GM19455 (cell line): ENCODE measurements at regions not wholly inside any gene's neighbourhood (a gene's known extent, or its start where the extent isn't known, plus 50 kb on each side); places are given as distances from the start of the nearest gene placed in this dataset.
"Not testable (repeated sequence)": the region's sequence is repeated elsewhere in the genome, so short reads cannot be mapped to it uniquely, and the experiment has no call there.

Experiments used
- ATAC-seq: cut with Tn5 transposase; IDR thresholded peaks from one replicate; pipeline ENCODE4 v1.9.1; 2021; ENCODE audit not compliant: unreplicated experiment

DNA sequence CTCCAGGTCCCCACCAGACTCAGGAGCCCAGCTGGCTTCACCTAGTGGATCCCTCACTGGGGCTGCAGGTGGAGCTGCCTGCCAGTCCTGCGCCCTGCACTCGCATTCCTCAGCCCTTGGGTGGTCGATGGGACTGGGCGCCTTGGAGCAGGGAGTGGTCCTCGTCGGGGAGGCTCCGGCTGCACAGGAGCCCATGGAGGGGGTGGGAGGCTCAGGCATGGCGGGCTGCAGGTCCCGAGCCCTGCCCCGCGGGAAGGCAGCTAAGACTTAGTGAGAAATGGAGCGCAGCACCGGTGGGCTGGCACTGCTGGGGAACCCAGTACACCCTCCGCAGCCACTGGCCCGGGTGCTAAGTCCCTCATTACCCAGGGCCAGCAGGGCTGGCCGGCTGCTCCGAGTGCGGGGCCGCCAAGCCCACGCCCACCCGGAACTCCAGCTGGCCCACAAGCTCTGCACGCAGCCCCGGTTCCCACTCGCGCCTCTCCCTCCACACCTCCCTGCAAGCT lies 203.4 kb downstream of the DSC3 start:
- not testable (repeated sequence) for ATAC-seq

DNA sequence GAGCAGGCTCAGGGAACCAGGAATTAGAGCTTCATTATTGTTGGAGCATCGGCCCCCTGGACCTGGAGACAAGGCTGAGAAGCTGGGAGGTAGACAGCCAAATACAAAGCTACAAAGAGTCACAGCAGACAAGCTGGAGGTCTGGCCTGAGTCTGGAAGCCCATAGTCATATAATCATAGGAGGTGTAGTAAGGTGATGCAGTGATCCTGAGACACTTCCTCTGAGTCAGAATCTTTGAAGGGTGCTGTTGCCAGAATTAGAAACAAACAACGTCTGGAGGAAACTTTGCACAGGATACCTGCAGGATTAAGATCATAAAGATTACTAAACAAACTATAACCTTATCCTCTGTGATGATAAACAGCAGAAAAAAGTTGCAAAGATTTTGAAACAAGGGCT lies 213.8 kb downstream of the DSC3 start:
- ATAC-seq = no peak

DNA sequence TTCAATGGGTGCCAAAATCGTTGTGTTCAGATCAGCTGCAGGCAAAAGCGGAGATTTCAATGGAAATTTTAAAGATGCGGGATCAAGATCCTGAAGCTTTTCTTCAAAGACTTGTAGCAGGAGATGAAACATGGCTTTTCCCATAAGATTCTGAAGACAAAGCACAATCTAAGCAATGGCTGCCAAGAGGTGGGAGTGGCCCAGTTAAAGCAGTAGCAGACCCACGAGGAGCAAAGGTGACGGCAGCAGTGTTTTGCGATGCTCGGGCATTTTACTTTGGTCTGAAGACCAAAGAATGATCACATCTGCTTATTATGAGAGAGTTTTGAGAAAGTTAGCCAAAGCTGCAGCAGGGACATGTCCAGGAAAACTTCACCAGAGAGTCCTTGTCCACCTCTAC lies 222.9 kb downstream of the DSC3 start:
- ATAC-seq = no peak

DNA sequence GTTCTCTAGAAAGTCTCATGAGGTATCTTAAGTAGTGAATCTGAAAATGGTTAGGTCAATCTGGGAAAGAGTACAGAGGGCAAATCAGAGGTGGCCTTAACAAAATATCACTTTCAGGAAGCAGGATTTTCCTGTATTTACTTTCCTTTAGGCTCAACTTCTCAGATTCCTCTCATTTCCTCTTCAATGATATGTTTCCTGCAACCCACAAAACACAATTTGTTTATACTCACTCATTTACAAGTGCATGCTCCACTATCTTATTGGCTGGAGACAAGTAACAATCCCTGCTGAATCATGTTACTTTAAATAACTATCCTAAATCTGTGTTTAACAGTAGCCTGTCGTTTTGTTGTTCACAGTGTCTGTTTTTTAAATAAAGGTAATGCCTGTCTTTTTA lies 228.1 kb downstream of the DSC3 start:
- ATAC-seq = no peak

- ATAC-seq = no peak
Observed at GRCh38 chr18:30811580-30811979, 231.0 kb downstream of the DSC3 start.

- ATAC-seq = no peak
Observed at GRCh38 chr18:30810580-30810979, 232.0 kb downstream of the DSC3 start.

DNA sequence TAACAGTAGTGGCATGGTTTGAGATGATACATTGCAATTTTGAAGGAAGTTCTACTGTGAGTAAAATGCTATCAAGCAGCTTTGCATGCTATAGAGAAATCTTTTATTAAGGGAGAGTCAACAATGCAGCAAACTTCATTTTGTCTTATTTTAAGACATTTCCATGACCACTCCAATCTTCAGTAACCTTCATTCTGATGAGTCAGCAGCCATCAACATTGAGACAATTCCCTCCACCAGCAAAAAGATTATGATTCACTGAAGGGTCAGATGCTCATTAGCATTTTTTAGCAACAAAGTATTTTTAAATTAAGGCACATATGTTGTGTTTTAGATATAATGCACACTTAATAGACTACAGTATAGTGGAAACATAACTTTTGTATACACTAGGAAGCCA lies 235.7 kb downstream of the DSC3 start:
- ATAC-seq = no peak

- no peak for ATAC-seq
Observed at GRCh38 chr18:30800800-30801199, 241.7 kb downstream of the DSC3 start.

GRCh38 chr18:30792051-30792450 lies 250.5 kb downstream of the DSC3 start:
- no peak for ATAC-seq

- not testable (repeated sequence) for ATAC-seq
Observed at GRCh38 chr18:30788411-30788991, 254.0 kb downstream of the DSC3 start.

DNA sequence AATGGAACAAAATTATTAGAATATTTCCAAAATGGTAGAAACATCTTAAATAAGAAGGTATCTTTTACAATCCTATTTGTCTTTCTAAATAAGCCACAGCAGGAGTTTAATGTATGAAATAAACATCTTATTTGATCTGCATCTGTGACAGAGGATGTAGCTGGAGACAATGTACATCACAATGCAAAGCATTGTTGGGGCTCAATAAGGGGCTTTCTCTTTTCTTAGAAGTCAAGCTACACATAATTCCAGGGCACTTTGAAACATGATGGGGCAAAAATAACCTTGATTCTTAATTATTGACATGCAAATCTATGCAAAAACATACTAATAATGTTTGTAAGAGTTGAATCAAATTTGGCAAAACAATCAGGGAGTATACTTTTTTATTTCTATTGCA lies 255.1 kb downstream of the DSC3 start:
- no peak for ATAC-seq

DNA sequence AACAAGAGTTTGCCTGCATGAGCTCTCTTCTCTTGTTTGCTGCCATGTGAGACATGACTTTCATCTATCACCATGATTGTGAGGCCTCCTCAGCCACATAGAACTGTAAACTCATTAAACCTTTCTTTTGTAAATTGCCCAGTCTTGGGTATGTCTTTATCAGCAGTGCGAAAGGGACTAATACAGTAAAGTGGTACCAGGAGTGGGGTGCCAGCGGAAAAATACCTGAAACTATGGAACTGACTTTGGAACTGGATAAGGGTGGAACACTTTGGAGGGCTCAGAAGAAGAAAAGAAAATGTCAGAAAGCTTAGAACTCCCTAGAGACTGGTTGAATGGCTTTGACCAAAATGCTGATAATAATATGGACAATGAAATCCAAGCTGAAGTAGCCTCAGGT lies 260.9 kb downstream of the DSC3 start:
- no peak for ATAC-seq

DNA sequence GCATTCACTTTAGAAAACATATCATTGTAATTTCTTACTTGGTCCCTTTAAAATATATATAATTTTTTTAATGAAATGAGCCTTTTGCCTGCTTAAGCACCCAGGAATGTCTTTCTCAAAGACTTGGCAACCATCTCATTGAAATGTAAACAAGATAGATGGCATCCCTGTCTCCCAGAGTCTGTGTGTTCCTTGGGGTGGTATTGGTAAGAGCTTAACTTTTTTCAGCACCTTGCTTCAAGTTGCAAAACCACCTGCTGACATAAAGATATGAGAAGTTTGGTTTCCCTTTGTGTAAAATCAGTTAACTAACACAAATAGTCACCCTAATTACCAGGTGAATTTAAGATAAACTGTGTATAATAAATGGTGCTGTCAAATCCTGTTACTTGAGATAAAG lies 266.9 kb downstream of the DSC3 start:
- no peak for ATAC-seq

GRCh38 chr18:30772170-30772569 lies 270.4 kb downstream of the DSC3 start:
- ATAC-seq = not testable (repeated sequence)

DNA sequence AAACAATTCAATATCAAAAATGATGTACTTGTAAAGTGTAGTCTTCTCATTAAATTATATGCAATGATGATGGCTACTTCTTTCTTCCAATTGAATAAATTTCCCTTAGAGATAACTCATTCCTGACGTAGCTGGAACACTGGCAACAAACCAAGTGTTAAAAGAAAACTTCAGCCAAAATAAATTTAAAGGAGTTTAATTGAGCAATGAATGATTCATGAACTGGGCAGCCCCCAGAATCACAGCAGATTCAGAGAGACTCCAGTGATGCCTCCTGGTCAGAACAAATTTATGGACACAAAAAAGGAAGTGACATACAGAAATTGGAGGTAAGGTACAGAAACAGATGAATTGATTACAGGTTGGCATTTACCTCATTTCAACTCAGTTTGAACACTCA lies 276.5 kb downstream of the DSC3 start:
- no peak for ATAC-seq

DNA sequence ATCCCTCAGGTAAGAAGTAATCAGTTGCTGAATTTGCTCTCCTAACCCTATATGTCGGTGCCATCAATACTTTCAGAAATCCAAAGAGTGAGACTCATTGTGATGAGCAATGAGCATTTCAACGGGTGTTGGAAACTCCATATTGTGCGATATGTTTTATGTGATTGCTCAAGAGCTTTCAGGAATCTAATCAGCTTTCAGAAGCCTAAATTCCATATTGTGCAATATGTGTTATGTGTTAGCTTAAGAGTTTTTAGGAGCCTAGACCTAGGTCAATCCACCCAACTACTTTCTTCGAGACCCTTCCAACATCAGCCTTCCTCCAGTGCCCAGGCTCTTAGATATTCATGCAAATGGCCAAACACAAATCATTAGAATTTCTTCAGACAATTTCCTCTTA lies 277.3 kb downstream of the DSC3 start:
- no peak for ATAC-seq

GRCh38 chr18:30763902-30764350 lies 278.6 kb downstream of the DSC3 start:
- ATAC-seq = no peak

DNA sequence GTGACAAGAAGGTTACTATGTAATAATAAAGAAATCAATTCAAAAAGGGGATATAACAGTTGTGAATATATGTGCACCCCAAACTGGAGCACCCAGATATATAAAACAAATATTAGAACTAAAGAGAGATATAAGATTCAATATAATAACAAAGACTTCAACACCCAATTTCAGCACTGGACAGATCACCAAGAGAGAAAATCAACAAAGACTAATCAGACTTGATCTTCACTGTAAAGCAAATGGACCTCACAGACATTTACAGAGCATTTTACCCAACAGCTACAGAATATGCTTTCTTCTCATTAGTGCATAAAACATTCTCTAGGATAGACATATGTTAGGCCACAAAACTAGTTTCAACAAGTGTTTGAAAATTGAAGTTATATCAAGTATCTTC lies 287.7 kb downstream of the DSC3 start:
- ATAC-seq = no peak

- ATAC-seq = no peak
Observed at GRCh38 chr18:30748541-30748940, 294.0 kb downstream of the DSC3 start.

GRCh38 chr18:30746224-30746623 lies 296.3 kb downstream of the DSC3 start:
- ATAC-seq = no peak

DNA sequence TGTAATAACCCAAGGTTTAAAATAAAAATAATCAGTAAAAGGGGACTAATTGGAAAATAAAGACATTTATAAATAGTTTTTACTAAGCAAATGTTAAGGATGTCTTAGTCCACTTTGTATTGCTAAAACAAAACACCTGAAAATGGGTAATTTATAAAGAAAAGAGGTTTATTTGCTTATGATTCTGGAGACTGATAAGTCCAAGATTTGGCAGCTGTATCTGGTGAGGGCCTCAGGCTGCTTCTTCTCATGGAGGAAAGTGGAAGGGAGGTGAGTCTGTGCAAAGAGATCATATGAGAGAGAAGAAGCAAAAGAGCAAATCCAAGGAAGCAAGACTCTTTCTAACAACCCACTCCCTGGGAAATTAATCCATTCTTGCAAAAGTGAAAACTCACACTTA lies 299.5 kb downstream of the DSC3 start:
- ATAC-seq = no peak

DNA sequence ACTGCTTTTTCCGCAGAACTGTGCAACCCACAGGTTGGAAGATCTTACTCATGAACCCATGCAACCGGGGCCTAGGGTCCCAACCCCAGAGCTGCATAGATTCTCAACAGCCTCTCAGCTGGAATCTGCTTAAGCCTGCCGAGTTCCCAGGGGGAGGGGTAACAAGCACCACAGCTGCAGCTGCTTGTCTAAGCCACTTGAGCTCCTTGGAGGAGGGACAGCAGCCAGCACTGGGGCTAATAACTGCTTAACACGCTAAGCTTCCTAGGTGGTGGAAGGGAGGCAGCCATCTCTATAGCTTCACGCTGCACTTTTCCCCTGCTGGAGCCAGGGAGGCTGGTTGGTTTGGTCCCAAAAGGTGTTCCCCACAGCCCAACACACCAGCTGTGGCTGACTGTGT lies 311.6 kb downstream of the DSC3 start:
- no peak for ATAC-seq

DNA sequence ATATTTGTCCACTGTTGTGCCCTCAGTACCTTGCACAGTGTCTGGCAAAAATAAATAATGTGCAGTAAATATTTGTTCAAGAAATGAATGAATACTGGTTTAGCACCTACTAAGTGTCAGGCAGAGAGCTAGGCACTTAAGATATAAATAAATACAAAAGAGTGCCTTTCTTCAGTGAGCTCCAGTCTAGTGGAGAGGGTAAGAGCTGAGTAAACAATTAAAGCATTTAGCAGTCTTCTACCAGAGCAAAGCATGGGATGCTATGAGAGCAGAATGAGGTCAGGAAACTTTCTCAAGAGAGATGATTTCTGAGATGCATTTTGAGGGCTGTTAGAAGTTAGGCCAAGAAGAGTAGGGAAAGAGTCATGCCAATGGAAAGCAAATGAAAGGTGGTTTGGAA lies 314.7 kb downstream of the DSC3 start:
- ATAC-seq = no peak
